PC-3 (cell line): ENCODE measurements at regions not wholly inside any gene's neighbourhood (a gene's known extent, or its start where the extent isn't known, plus 50 kb on each side); places are given as distances from the start of the nearest gene placed in this dataset.

Experiments
- ATAC-seq: fragments of 200-7000 bp; cut with Tn5 transposase; 2 replicates; pipeline ENCODE4 v1.9.1; 2020; ENCODE audit warnings: mild to moderate bottlenecking, moderate library complexity
- BruUV-seq: library from RNA; stranded (reverse); fragments of 400-500 nt; replicated peaks from 2 replicates; lab custom pipeline; 2021; lab: Mats Ljungman, UMichigan
- CTCF ChIA-PET: fragments of 300-600 bp; sonication (Branson Sonifier 250); formaldehyde crosslinking; loops from one replicate; lab custom pipeline; 2022; ENCODE audit warnings: antibody characterized with exemption; lab: Charles Lee
- POLR2A ChIA-PET: fragments of 300-600 bp; sonication (Branson Sonifier 250); formaldehyde crosslinking; loops from one replicate; lab custom pipeline; 2022; ENCODE audit warnings: antibody characterized with exemption; ENCODE audit not compliant: unreplicated experiment; lab: Charles Lee
- DNase-seq: peaks from one replicate; pipeline ENCODE4 v3.0.0-alpha.2; 2015
- H2AFZ ChIP-seq: fragments of 300-600 bp; sonication (generic); 2 replicates; pipeline ENCODE4 v1.6.0; 2016; ENCODE audit warnings: antibody characterized with exemption, low read length
- H3F3A ChIP-seq: fragments of 300-600 bp; sonication (generic); one replicate; pipeline ENCODE4 v1.6.0; 2017; ENCODE audit warnings: antibody characterized with exemption, low read length, control low read depth, mild to moderate bottlenecking; ENCODE audit not compliant: unreplicated experiment
- H3K27ac ChIP-seq: fragments of 300-600 bp; sonication (generic); 2 replicates; pipeline ENCODE4 v1.5.1; 2016; ENCODE audit warnings: mild to moderate bottlenecking, low read length
- H3K27me3 ChIP-seq: fragments of 300-600 bp; sonication (generic); 2 replicates; pipeline ENCODE4 v1.6.1; 2016; ENCODE audit warnings: low read length, mixed read lengths
- H3K36me3 ChIP-seq: fragments of 300-600 bp; sonication (generic); 2 replicates; pipeline ENCODE4 v1.6.1; 2016; ENCODE audit warnings: low read depth, mixed run types, low read length, mixed read lengths
- H3K4me1 ChIP-seq: fragments of 300-600 bp; sonication (generic); 2 replicates; pipeline ENCODE4 v1.5.1; 2016; ENCODE audit warnings: low read length; ENCODE audit not compliant: insufficient read depth
- H3K4me2 ChIP-seq: fragments of 300-600 bp; sonication (generic); 2 replicates; pipeline ENCODE4 v1.6.0; 2016; ENCODE audit warnings: low read length
- H3K4me3 ChIP-seq: fragments of 300-600 bp; sonication (generic); 2 replicates; pipeline ENCODE4 v1.5.1; 2016; ENCODE audit warnings: mild to moderate bottlenecking, low read length, mixed read lengths
- H3K79me2 ChIP-seq: fragments of 300-600 bp; sonication (generic); 2 replicates; pipeline ENCODE4 v1.6.1; 2017; ENCODE audit warnings: low read length, mixed read lengths
- H3K9ac ChIP-seq: fragments of 300-600 bp; sonication (generic); 2 replicates; pipeline ENCODE4 v1.6.0; 2016; ENCODE audit warnings: mild to moderate bottlenecking, low read length
- H3K9me2 ChIP-seq: fragments of 300-600 bp; sonication (generic); replicated peaks from 2 replicates; pipeline ENCODE4 v1.6.1; 2016; ENCODE audit warnings: mixed run types, low read length, mixed read lengths
- H3K9me3 ChIP-seq: fragments of 300-600 bp; sonication (generic); 2 replicates; pipeline ENCODE4 v1.6.1; 2016; ENCODE audit warnings: low read length, mixed read lengths
- H4K20me1 ChIP-seq: fragments of 300-600 bp; sonication (generic); 2 replicates; pipeline ENCODE4 v1.6.1; 2016; ENCODE audit warnings: low read length, mixed read lengths
- EZH2 ChIP-seq: fragments of 300-600 bp; sonication (generic); IDR thresholded peaks from one replicate; pipeline ENCODE4 v1.6.1; 2017; ENCODE audit warnings: antibody characterized with exemption, mild to moderate bottlenecking, low read length; ENCODE audit not compliant: unreplicated experiment
- EZH2phosphoT487 ChIP-seq: fragments of 300-600 bp; sonication (generic); IDR thresholded peaks from 2 replicates; pipeline ENCODE4 v1.6.1; 2018; ENCODE audit warnings: mild to moderate bottlenecking, antibody characterized with exemption, low read length, borderline replicate concordance
- intact Hi-C: fragments of 100-400 bp; cut with micrococcal nuclease; formaldehyde crosslinking; loops from 2 replicates; pipeline ENCODE4 v1.9.0; 2023
- TF ChIP-seq, protein P1 (sequence below): fragments of 300-600 bp; sonication (generic); conservative IDR thresholded peaks from 2 replicates; pipeline ENCODE4 v1.5.1; 2017; ENCODE audit warnings: antibody characterized with exemption, low read depth, mild to moderate bottlenecking, low read length

DNA sequence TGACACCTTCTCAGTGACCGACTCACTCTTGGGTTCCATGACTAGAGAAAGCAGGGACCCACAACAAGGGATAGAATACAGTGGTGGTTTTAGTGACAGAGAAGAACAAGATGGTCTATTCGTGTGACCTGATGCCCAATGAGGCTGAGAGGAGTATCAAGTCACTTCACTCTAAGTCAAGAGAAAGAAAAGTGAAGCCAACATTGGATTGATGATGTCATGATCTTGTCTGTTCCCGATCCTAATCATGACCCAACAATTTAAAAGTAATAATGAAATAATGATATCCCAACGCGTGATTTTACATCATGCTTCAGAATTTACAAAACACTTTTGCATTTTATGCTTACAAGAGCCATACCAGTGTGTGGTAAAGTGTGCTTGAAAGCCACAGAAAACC lies 155.6 kb upstream of the POU3F3 start:
- no peak overlapping the region for H3K9ac ChIP-seq
- no peaks in the 10 kb centered on the region for H3K36me3 ChIP-seq
- ChIA-PET POLR2A (no interaction called here), CTCF (no interaction called here)
- H4K20me1 ChIP-seq: no peaks in the 10 kb centered on the region
- H3K79me2 ChIP-seq: no peaks in the 10 kb centered on the region
- DNase-seq (no peak), ATAC-seq (no peak)
- no peak overlapping the region for H3K4me2 ChIP-seq
- no peaks in the 10 kb centered on the region for H3K4me1 ChIP-seq
- TF ChIP-seq EZH2: no peak
- TF ChIP-seq, protein P1, sequence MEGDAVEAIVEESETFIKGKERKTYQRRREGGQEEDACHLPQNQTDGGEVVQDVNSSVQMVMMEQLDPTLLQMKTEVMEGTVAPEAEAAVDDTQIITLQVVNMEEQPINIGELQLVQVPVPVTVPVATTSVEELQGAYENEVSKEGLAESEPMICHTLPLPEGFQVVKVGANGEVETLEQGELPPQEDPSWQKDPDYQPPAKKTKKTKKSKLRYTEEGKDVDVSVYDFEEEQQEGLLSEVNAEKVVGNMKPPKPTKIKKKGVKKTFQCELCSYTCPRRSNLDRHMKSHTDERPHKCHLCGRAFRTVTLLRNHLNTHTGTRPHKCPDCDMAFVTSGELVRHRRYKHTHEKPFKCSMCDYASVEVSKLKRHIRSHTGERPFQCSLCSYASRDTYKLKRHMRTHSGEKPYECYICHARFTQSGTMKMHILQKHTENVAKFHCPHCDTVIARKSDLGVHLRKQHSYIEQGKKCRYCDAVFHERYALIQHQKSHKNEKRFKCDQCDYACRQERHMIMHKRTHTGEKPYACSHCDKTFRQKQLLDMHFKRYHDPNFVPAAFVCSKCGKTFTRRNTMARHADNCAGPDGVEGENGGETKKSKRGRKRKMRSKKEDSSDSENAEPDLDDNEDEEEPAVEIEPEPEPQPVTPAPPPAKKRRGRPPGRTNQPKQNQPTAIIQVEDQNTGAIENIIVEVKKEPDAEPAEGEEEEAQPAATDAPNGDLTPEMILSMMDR: no peak
- no peak for TF ChIP-seq EZH2phosphoT487
- no peaks in the 10 kb centered on the region for H3K9me3 ChIP-seq
- H2AFZ ChIP-seq: no peak overlapping the region
- H3K27ac ChIP-seq: no peak overlapping the region
- peaks cover 39% of the 10 kb centered on the region for H3K27me3 ChIP-seq
- H3F3A ChIP-seq: no peaks in the 10 kb centered on the region
- BruUV-seq: no TSS peak
- H3K4me3 ChIP-seq: no peak overlapping the region
- intact Hi-C loops: no loop called here
- H3K9me2 ChIP-seq: no peaks in the 10 kb centered on the region

DNA sequence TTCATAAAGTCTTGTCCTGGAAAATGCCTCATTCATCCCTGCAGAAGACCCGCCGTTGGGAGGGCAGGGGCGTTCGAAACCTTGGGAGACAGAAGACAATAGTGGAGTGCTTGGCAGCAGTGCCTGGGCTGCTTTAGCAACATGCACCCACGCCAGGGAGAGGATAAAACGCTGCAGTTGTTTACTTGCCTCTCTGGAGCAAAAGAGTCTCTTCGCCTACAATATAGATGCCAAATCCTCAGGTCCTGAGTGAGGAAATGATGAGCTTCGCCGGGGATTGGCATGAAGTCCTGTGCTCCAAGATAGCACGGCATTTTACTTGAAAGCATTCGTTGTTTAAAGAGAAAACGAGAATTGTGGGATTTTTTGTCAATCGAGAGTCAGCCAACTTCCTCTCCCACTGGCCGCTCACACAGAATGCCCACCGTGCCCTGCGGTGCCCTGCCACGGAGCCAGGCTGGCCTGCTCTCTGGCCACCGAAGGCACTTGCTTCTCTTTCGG lies 152.5 kb upstream of the POU3F3 start:
- POLR2A ChIA-PET: no interaction called here
- H3K79me2 ChIP-seq: no peaks in the 10 kb centered on the region
- H3K27ac ChIP-seq: no peak overlapping the region
- H3K27me3 ChIP-seq: peaks cover 68% of the 10 kb centered on the region
- H3K4me3 ChIP-seq: no peak overlapping the region
- no peak overlapping the region for H2AFZ ChIP-seq
- H3K4me2 ChIP-seq: no peak overlapping the region
- intact Hi-C loops: no loop called here
- no peak for ATAC-seq
- H3K9me3 ChIP-seq: no peaks in the 10 kb centered on the region
- no peak for DNase-seq
- TF ChIP-seq EZH2 (no peak), EZH2phosphoT487 (no peak)
- TF ChIP-seq, protein P1: no peak
- H3K4me1 ChIP-seq: no peaks in the 10 kb centered on the region
- H3K9me2 ChIP-seq: no peaks in the 10 kb centered on the region
- no peaks in the 10 kb centered on the region for H3K36me3 ChIP-seq
- no TSS peak for BruUV-seq
- no peak overlapping the region for H3K9ac ChIP-seq
- CTCF ChIA-PET: no interaction called here
- no peaks in the 10 kb centered on the region for H3F3A ChIP-seq
- H4K20me1 ChIP-seq: no peaks in the 10 kb centered on the region

DNA sequence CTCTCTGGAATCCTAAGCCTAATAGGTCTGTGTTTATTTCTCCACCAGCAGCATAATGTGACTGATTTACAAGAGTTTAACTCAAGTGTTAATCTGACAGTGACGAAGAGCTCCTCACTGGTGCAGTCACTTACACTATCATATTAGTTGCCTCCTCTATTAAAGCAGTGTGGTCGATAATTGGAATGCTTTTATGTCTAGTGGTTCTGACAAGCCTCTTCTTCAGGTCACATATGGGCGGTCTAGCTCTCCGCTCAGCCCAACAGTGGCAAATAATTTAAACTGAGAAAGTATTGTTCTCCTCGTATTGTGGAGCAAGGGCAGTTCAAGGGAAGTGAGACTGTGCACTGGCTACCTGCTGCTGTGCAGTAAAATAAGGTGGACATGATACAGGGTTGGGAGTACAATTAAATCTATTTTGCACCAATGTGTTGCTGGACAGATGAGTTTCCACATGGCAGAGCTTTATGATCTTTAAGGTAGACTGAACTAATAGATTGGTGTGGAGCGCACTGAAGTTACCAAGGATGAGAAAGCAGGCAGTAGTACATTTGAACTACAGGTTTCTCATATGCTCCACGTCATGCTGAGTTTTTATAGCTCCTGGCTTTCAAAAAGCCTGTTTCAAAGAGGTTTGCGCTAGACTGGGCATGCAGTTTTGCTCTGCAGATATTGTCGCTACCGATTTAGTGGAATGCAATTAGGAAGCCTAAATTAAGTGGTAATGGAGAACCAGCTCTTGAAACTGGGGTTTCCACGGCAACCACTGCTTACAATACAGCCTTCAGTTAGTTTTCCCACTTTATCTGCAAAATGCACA lies 151.7 kb upstream of the POU3F3 start:
- CTCF ChIA-PET: no interaction called here
- H3K4me1 ChIP-seq: no peaks in the 10 kb centered on the region
- H3K9ac ChIP-seq: no peak overlapping the region
- POLR2A ChIA-PET: no interaction called here
- H3K4me3 ChIP-seq: no peak overlapping the region
- DNase-seq (no peak), ATAC-seq (no peak)
- TF ChIP-seq EZH2: no peak
- TF ChIP-seq, protein P1: no peak
- no peak for TF ChIP-seq EZH2phosphoT487
- BruUV-seq: no TSS peak
- H3K27me3 ChIP-seq: peaks cover 73% of the 10 kb centered on the region
- H3K79me2 ChIP-seq: no peaks in the 10 kb centered on the region
- no peak overlapping the region for H2AFZ ChIP-seq
- H4K20me1 ChIP-seq: no peaks in the 10 kb centered on the region
- no peaks in the 10 kb centered on the region for H3K9me2 ChIP-seq
- H3K27ac ChIP-seq: no peak overlapping the region
- no peaks in the 10 kb centered on the region for H3K36me3 ChIP-seq
- intact Hi-C loops: no loop called here
- no peak overlapping the region for H3K4me2 ChIP-seq
- H3F3A ChIP-seq: no peaks in the 10 kb centered on the region
- H3K9me3 ChIP-seq: no peaks in the 10 kb centered on the region
